GM19328 (cell line): ENCODE measurements at regions not wholly inside any gene's neighbourhood (a gene's known extent, or its start where the extent isn't known, plus 50 kb on each side); places are given as distances from the start of the nearest gene placed in this dataset.
"Not testable (repeated sequence)": the region's sequence is repeated elsewhere in the genome, so short reads cannot be mapped to it uniquely, and the experiment has no call there.

Source experiments
- ATAC-seq: cut with Tn5 transposase; IDR thresholded peaks from one replicate; pipeline ENCODE4 v1.9.1; 2021; ENCODE audit warnings: mild to moderate bottlenecking, moderate library complexity; ENCODE audit not compliant: unreplicated experiment

DNA sequence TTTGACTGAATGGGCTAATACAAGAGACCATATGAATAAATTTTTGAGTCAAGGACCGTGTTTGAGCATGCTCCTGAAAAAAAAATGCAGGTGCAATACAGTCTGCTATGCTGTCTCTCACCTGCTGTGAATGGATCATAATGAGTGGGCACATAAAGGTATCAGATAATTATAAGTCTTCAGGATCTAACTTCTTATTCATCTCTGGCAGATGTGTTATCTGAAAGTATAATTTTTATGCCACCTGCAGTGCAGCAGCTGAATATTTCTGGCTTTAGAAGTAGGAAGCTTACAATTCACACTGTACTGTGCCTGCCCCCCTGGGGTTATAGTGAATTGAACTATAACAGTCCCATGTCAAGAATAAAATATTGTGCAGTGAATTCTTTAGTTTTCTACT is 333.3 kb downstream of the MRPL39 start:
- no peak for ATAC-seq

- ATAC-seq: no peak
Observed at GRCh38 chr21:25254491-25255174, 352.6 kb downstream of the MRPL39 start.

- no peak for ATAC-seq
Observed at GRCh38 chr21:25246546-25246945, 360.7 kb downstream of the MRPL39 start.

DNA sequence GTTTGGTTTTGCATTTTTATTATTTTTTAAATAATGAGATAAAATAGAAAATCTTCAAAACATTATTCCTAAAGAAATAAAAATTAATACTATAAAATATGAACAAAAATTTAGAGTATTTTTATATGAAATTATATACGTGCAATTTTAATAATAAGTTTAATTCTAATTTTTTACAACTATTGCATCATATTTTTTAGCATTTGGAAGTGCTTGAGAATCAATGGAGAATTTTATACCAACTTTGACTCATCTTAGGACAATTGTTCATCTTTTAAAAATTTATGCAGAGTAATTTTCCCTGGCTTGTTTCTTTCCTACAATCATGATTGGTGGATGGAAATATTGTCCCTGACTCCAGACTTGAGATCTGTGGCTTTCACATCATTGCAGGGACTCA is 362.5 kb downstream of the MRPL39 start:
- ATAC-seq: no peak

GRCh38 chr21:25243808-25244207 is 363.5 kb downstream of the MRPL39 start:
- no peak for ATAC-seq

DNA sequence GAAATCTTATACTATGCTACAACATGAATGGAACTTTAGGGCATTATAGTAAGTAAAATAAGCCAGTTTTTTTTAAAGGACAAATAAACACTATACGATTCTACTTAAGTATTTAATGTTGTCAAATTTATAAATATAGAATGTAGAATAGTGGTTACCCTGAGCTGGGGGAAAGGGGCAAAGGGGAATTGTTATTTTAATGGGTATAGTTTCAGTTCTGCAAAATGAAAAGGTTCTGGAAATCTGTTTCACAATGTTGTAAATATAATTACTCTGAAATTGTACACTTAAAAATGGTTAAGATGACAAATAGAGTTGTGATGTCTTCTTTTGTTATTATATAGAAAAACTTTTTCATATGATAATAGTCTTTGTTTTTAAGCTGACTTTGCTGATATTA is 366.3 kb downstream of the MRPL39 start:
- ATAC-seq: no peak

DNA sequence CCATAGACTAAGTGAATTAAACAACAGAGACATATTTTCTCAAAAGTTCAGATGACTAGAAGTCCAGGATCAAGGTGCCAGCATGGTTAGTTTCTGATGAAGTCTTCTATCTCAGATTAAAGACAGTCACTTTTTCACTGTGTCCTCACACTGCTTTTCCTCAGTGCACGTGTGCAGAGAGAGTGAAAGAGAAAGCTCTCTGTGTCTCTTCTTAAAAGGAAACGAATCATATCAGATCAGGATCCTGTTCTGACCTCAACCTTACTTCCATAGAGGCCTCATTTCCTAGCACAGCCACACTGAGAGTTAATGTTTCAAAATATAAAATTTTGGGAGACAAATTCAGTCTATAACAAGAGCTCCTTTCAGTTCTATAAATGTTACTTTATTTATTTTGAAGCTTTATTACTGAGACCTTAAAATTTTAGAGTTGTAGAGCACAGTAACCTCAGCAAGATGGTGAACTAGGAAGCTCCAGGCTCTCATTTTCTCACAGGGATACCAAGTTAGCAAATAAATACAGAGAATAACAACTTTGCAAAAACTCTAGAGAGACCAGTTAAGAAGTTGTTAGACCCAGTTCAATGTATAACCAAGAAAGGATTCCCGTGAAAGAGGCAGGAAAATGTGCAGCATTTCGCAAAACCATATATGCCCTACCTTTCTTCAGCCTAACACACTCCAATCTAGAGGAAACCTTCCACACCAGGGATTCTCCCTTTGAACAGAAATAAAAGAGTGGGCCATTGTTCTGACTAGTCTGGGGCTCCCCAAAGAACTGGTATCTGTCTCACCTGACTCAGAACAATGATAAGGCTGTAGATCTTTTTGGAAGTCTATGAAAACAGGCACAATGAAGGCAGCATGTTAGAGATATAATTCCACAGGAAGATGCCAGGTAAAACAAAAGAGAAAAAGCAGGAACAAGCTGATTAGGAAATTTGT is 372.2 kb downstream of the MRPL39 start:
- ATAC-seq: peak; percentile 57

DNA sequence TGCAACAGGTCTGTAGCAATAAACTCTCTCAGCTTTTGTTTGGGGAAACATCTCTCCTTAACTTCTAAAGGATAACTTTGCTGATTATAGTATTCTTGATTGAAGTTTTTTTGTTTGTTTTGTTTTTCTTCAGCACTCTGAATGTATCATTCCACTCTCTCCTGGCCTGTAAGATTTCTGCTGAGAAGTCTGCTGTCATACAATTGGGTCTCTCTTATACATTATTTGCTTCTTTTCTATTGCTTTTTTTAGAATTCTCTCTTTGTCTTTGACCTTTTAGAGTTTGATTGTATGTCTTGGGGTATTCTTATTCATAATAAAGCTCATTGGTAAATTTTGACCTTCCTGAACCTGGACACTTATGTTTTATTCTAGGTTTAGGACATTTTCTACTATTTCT is 386.3 kb downstream of the MRPL39 start:
- no peak for ATAC-seq

DNA sequence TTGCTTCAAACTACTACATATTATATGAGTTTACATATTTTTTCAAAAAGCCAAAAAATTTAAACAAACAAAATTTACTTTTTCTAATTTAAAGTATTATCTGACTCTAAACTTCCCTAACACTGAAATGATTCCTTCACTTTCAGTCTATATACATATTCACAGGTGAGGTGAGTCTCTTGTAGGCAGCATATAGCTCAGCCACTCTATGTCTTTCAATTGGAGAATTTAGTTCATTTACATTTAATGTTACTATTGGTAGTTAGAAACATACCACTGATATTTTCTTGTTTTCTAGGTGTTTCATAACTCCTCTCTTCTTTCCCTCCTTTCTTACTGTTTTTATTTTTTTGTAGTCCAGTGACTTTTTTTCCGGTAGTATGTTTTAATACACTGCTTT is 387.1 kb downstream of the MRPL39 start:
- no peak for ATAC-seq

GRCh38 chr21:25215698-25216384 is 391.4 kb downstream of the MRPL39 start:
- ATAC-seq: peak; percentile 92

DNA sequence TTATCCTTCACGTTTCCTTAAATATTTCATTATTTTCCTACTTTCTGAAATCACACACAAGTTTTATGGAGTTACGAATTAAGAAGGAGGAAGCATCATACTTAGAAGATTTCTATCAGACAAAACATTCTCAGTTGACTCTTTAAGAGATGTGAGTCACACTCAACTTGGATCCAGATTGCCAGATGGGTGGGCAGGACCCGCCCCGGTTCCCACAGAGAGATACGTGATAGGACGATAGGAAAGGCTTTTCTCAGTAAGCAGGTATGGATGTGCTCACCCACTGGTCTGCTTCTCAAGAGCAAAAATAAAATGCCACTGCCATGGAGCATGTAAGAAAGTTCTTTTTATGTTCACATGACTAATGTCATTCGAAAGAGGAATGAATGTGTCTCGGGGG is 392.6 kb downstream of the MRPL39 start:
- no peak for ATAC-seq

- no peak for ATAC-seq
Observed at GRCh38 chr21:25199944-25200343, 407.3 kb downstream of the MRPL39 start.

DNA sequence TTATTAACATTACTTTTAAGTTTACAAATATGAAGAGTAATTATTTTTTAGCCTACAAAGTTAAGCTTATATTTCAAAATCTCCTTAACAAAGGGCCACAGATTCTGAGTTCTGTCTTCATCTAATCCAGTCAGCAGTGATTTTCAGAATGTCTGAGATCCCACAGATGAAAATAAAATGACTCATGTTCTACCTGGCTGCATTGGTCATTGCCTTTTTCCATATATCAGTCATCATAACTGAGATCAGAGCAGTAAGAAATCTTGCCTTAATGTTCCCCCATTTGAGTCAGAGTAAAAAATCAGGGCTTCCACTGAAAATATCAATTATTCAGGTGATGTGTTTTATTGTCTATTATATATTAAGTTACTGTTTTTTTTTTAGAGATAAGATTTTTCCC is 416.1 kb downstream of the MRPL39 start:
- no peak for ATAC-seq

GRCh38 chr21:25189497-25189896 is 417.8 kb downstream of the MRPL39 start:
- no peak for ATAC-seq

DNA sequence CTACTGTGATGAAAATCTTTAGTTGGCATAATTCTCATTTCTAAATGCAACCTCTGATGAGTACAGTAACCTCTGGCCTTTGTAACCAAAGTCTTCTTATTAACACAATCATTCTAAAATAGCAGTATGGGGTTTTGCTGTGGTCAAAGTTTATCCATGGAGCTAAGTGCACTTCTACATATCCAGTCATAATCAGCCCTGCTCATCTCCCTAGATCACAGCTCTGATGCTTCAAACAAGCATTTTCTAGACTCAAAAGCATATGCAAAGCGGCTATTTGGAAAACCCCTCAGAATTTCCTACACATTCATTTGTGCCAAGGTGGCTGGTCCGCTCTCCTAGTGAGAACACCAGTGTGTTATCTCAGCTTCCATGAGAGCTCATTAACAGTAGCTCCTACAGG is 418.6 kb downstream of the MRPL39 start:
- peak; percentile 71 for ATAC-seq

GRCh38 chr21:25186273-25186672 is 421.0 kb downstream of the MRPL39 start:
- ATAC-seq: peak; percentile 41

DNA sequence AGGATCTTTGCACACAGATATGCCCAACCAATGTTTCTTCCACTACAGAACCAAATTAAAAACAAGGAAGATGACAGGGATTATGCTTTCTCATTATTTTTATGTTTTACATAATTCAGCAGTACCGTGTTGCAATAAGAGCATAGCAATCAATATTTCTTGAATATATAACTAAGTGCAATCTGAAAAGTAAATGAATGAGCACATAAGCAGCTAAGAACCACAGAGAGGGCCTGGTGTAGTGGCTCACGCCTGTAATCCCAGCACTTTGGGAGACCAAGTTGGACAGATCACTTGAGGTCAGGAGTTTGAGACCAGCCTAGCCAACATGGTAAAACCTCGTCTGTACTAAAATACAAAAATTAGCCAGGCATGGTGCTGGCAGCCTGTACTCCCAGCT is 423.7 kb downstream of the MRPL39 start:
- ATAC-seq: no peak

DNA sequence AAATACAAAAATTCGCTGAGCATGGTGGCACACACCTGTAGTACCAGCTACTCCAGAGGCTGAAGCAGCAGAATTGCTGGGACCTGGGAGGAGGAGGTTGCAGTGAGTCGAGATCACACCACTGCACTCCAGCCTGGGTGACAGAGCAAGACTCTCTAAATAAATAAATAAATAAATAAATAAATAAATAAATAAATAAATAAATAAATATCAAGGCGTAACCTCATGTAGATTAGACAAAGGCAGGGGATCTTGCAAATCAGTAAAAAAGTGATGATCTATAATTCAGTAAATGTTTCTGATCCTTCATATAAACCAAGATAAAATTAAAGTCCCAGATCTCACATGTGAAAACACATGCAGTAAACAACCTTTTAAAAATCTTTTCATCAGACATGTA is 425.6 kb downstream of the MRPL39 start:
- ATAC-seq: not testable (repeated sequence)

GRCh38 chr21:25179116-25179515 is 428.2 kb downstream of the MRPL39 start:
- ATAC-seq: no peak

DNA sequence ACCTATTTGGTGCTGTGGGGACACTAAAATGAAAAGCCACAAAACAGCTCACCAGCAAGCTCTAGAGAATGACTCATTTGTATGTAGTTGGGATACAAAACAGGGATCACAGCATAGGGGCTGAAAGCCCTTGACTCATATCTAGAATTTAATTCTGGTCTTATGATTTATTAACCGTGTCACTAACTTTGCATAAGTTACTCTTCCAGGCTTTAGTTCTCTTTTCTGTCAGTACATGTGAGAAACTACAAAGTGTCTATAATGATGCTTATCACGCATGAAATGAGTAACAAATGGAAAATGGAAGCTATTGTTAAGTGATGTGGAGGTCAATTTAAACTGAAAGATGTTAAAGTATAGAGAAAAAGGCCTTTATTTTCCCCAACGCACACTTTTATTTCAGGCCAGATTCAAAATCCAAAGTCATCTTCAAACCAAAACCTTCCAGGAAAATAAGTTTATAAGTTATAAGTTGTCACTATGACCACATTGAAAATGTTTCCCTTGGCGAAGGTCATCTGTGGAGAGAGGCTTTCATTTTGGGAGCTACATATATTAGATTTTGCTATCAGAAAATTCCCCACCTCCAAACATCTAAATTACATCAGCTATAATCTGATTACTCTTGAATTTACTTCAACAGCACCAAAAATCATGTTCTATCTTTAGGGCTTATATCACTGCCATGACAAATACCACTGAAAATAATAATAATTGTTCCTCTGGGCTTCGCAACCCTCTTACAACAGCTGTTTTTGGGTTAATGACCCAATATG is 430.5 kb downstream of the MRPL39 start:
- peak; percentile 68 for ATAC-seq

GRCh38 chr21:25175938-25176337 is 431.3 kb downstream of the MRPL39 start:
- no peak for ATAC-seq
